ENCODE measurements at regions not wholly inside any gene's neighbourhood (a gene's known extent, or its start where the extent isn't known, plus 50 kb on each side); places are given as distances from the start of the nearest gene placed in this dataset.

GRCh38 chr4:23392860-23393458 lies 496.9 kb downstream of the PPARGC1A start:
- TF ChIP-seq SP1 (CRISPR knock-in tag; IDR thresholded peaks at IDR 0.05) = no peak
- no peak for TF ChIP-seq ZNF175 (CRISPR knock-in tag; IDR thresholded peaks at IDR 0.05; ENCODE audit: low read depth)
- no peak for TF ChIP-seq GABPA (tag; conservative IDR thresholded peaks at IDR 0.05; ENCODE audit: low read depth)
- no peak for TF ChIP-seq ZNF699 (CRISPR knock-in tag; IDR thresholded peaks at IDR 0.05; ENCODE audit: insufficient replicate concordance)
- no peak for TF ChIP-seq POLR2G (IDR thresholded peaks at IDR 0.05; ENCODE audit: low read depth, low read length)

Data from K562 (cell line).